ENCODE measurements at regions not wholly inside any gene's neighbourhood (a gene's known extent, or its start where the extent isn't known, plus 50 kb on each side); places are given as distances from the start of the nearest gene placed in this dataset.
"Not testable (repeated sequence)": the region's sequence is repeated elsewhere in the genome, so short reads cannot be mapped to it uniquely, and the experiment has no call there.

DNA sequence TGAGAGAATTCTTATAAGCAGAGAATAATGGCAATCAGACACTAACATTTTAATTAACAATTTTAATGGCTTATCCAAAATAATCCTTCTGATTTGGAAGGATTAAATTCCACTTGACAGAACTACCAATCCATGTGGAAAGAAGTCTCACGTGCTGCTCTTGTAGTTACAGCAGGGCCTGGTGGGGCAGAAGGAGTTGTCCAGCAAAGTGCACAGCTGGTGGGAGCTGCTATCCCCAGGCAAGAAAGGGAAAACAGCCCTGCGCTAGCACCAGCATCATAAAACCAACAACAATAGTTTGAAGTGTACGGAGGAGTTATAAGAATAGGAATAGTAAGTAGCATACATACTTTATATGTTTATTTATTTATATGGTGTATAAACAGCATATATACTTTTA is 127.4 kb upstream of the TRIM2 start:
- DNase-seq (ENCODE audit: low spot score) = no peak

DNA sequence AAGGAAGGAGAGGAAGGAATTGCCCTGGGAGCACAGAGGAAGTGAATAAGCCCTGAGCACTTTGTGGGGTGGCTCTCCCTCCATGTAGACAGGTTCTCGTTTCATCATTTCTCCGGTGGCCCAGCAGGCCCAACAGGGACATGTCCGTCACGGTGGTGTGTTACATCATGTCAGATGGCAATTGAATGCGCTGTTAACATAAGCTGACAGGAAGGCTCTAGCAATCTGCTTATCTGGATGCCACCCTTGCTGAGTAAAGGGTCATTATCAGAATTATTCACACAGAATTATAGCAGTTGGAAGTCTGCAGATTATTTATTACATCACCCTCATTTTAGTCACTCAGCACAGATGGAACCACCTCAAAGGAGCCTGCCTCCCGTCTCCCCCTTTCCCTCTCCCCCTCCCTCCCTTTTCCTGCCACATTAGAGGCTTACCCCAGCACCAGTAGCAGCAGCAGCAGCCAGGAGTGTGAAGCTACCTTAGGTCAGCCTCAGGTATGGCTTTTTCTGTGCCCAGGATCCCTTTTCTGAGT is 124.3 kb upstream of the TRIM2 start:
- DNase-seq (ENCODE audit: low spot score) = no peak

DNA sequence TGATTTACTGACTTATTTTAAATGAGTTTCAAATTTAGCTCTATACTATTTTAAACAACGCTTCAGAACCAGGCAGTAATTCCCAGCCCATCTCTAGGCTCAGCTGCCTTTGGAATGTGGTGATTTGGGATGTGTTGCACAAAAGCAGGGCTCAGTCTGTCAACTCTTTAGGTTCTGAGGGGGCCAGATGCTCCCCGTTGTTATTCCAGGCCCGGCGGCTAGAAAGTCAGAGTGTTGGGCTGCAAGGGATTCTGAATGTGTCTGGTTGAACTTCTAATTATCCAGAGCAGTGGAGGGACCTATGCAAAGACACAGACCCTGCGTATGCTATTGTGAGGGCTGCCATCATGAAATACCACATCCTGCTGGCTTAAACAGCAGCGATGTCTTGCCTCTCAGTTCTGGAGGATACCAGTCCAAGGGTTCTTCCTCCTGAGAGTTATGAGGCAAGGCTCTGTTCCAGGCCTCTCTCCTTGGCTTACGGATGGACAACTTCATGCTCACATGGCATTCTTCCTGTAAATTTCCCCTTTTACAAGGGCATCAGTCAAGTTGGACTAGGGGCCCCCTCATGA is 123.2 kb upstream of the TRIM2 start:
- no peak for DNase-seq (ENCODE audit: low spot score)

DNA sequence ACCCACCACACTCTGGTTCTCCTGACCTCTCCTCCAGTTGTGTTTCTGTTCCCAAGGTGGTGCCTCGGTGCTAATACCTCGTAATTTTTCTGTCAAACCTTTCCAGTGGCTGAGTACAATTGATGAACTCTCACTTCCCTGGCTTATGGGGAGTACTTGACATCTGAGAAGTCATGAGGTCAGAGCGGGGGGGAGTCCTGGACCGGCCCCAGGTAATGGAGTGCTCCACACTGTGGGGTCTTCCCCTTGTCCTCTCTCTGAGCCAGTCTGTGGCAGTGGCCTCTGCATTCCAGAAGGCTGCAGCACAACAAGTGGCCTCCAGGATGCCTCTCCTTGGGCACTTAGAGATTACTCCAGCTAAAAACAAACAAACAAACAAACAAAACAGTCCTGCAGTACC is 122.5 kb upstream of the TRIM2 start:
- no peak for DNase-seq (ENCODE audit: low spot score)

DNA sequence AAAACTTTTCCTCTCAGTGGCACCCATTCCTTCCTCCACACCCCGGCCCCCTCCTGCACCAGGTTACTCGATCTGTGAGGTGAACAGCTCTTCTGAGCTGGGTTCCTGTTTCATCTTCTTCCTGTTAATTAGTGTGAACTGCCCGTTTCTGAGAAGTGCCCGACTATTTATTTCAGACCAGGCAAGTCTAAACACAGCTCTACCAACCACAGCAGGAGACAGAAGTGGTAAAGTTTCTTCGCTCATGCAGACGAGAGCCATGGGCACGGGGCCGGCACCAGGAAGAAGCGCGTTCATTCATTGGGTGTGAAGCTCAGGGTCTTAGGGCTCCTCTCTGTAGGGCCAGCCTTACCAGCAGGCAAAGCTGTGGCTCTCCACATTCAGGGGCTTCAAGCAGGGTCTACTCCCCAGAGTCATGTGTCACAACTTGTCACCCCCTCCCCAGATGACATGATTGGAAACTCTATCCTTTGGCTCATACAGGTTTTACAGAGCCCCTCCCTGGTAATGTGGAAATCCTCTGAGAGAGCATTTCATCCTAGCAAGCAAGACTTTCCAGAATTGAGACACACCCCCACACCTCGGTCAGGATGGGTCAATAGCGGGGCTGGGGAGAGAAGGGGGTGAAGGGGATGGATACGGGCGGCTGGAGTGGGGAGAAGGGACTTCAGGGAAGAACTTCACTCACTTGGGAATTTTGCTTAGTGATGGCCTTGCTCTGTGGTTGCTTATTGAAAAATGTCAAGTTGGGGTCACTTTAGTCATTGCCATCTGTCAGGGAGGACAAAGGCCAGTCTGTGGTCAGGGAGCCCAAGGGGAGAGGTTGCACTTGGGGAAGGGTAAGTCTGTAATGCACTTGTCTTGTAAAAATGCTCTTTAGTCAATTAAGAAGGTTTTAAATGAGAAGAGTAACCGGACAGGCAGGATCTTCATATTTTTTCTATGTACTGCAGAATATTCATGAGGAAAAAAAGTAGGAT is 121.6 kb upstream of the TRIM2 start:
- DNase-seq (ENCODE audit: low spot score) = no peak

DNA sequence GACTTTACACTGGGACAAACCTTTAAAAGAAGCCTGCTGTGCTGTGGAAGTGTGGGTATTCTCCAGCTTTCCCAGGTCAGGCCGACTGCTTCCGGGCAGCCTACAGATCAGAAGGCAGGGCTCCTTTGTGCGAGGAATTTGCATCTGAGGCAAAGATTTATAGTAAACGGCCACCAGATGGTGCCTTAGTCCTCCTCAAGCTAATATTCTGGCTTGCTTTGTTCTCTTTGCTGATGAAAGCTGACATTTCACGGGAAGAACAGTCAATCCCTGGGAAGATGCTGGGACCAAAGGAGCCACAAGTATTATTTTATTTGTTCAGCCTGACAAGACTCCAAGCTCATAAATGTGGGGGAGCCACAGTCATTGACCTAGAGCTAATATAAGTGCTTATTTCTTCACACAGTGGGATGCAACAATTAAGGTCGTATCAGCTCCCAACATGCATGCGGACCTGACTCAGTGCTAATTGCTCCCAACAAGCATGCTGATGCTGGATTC is 120.7 kb upstream of the TRIM2 start:
- peak; percentile 93 for DNase-seq (ENCODE audit: low spot score)

DNA sequence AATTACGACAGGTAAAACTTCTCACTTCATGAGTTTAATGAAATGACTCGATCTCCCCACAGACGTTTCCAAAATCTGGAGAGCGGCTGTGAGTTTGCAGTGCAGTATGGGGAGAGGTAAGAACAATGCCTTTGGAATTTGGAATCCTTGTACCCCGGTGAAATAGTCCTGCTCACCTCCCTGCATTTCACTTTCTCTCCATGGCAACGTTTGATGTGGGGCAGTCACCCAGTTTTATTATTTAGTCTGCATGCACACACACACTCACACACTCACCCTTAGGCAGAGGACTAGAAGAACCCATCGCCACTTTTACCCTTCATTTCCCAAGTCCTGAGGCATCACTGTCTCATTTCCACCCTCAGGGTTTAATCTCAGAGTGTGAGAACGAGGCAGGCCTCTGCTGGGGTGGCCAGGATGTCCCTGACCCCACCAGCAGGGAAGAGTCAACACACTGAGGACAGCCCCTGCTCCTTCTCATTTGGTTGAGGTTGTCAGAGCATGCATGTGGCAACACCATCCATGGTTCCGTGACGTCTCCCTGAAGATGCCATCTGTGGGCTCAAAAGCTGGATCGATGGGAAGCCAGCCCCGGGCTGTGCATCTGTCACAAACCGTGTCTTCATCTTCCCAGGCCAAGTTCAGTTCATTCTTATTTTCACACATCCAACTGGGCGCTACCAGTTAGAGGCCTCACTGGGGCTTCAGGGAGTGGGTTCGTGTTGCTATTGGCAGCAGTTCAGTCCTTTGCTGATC is 119.8 kb upstream of the TRIM2 start:
- DNase-seq (ENCODE audit: low spot score) = no peak

DNA sequence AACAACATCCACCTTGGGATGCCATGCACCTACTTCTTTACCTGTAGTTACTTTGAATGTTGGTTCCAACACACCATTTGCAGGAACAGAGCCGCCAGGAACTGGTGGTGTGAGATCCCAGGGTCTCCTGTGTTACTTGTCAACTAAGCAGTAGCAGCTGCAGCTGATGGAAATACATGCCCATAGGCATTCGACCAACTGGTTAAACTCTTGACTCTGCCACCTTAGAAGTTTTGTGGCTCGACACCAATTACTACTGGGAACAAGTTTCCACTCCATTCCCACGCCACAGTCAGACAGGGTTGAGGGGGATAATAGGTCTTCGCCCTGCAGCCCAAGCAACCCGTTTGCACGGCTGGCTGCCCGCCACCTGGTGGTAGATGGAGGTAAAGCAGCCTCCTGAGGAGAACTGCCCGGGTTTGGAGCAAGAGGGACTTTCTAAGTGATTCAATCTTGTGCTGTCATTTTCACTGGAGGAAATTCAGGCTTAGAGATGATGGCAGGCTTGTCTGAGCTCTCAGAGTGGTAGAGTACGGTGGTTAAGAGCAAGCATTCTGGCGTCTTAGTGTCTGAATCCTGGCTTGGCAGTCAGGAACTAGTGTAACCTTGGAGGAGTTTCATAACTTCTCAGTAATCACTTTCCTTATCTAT is 119.1 kb upstream of the TRIM2 start:
- peak; percentile 79 for DNase-seq (ENCODE audit: low spot score)

DNA sequence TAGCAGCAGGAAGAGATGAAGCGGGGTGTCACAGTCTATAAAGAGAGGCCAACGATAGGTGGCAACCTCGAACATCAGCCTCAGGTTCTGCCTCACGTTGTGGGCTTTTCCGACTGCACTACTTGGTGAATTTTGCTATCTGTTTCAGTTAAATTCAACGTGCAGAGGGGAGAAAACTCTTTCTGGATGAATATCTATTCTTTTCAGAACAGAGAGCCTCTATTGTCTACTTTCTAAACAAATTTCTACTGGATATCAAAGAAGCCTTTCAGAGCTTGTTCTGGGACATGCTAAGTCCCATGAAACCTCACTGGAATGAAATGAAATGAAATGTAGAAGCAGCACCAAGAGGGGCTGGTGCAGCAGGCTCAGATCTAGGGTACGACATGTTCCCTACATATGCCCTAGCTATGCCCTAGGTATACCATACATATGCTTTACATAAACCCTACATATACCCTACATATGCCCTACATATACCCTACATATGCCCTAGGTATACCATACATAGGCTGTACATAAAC is 116.5 kb upstream of the TRIM2 start:
- DNase-seq (ENCODE audit: low spot score) = peak; percentile 89

DNA sequence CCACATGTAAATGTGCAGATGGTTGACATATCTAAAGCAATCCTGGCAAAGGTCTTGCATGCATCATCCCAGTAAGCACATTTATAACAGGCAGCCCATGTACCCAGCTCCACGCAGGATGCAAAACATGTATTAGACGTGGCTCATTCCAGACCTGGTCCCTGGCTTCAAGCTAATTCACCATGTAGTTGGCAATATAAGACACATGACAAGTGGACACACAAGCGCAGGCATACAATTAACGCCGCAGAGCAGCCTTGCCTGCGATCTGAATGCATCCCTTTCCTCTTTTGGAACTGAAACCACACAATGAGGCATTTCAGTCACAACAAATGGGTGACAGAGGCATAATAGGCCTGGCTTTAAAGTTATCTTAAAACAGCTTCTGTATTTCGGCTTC is 114.5 kb upstream of the TRIM2 start:
- DNase-seq (ENCODE audit: low spot score) = peak; percentile 73

DNA sequence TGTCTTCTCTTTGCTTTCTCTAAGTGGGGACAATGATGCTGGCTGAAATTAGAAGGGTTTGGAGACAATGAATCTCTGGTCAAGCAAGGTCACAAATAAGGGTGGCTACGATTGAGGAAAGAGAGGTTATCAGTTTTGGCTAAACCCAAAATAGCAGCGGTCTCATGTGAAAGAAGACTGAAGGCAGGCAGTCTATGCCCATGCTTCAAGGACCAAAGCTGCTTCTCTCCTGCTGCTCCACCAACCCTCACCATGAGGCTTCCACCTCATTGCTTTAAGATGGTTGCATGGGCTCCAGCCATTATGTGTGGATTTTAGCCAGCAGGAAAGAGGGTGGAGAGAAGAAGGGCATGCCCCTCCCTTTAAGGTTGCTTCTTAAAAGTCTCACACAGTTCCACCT is 114.1 kb upstream of the TRIM2 start:
- no peak for DNase-seq (ENCODE audit: low spot score)

DNA sequence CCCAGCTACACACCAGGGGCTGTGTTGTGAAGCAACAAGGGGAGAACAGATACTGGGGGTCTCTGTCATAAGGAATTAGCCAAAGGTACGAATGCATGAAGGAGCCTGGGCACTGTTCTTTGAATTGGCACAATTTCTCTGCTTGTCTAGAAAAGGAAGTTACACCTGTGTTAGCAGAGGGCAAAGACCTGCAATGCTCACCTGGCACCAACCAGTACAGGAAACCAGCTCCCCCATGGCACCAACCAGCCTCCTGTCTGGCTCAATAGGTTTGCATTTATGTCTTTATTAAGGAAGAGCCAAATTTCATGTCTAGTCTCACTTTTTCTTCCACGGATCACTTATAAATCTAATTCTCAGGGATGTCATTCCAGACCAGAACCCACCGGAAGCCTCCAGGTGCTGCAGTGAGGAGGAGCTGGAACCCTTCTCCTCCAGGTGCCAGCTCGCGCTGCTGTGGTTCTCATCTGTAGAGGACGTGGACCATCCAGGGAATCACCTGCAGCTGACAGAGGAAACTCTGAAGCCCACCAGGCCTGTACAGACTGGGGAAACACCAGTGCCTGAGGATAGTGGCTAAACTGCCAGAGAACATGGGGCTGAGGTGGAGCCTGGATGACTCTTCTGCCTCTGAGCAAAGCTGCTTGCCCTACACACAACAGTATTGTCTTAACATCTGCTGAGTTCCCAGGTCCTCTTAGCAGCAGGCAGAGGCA is 113.4 kb upstream of the TRIM2 start:
- no peak for DNase-seq (ENCODE audit: low spot score)

DNA sequence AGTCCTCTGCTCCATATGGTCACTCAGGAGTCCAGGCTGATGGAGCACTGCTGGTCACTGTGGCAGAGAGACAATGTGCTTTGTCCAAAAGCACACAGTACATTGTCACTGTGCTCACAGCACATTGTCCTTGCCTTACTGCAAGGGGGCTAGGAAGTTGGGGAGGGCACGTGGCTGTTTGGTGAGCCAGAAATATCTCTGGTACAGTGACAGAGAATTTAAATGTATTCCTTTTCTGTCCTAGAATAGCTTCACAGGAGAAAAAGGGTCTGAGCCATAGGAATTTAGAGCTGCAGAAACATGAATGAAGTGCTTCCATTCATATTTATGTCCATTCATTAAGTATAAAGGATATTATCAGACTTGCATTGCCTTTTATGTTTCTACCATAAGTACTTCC is 110.8 kb upstream of the TRIM2 start:
- DNase-seq (ENCODE audit: low spot score) = no peak

DNA sequence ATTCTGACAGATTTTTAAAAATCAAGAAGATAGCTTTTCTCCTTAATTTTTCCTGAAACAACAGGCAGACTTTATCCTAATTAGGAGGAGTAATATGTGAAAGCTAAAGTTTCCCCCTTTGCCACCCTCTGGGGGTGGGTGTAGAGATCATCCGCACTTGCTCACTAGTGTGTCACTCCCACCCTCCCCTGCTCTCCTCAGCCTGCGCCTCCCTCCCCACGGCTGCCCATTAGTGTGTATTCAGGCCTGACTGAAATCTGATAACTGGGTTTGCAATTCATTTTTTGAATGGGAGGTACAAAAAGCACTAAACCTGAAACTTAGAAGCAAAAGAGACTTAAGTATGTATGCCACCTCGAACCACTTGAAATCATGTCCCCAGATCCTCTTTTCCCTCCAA is 110.4 kb upstream of the TRIM2 start:
- no peak for DNase-seq (ENCODE audit: low spot score)

DNA sequence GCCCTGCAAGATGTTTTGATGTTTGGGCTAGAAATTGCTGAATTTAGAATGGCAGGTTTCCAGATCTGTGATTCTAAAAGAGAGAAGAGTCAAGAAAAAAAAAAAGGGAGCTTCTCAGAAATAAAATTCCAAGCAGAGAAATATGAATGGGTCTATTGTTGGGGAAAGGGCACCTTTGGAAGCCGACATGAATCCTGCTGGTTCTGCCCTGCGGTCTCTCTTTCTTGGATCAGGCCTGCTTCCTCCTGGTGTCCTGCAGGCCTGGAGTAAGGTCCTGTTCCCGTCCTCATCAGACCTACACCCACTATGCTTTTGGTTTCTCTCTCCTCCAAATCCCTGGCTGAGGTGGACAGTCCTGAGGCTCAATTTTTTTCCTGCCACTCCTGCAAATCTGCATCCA is 109.8 kb upstream of the TRIM2 start:
- DNase-seq (ENCODE audit: low spot score) = no peak

DNA sequence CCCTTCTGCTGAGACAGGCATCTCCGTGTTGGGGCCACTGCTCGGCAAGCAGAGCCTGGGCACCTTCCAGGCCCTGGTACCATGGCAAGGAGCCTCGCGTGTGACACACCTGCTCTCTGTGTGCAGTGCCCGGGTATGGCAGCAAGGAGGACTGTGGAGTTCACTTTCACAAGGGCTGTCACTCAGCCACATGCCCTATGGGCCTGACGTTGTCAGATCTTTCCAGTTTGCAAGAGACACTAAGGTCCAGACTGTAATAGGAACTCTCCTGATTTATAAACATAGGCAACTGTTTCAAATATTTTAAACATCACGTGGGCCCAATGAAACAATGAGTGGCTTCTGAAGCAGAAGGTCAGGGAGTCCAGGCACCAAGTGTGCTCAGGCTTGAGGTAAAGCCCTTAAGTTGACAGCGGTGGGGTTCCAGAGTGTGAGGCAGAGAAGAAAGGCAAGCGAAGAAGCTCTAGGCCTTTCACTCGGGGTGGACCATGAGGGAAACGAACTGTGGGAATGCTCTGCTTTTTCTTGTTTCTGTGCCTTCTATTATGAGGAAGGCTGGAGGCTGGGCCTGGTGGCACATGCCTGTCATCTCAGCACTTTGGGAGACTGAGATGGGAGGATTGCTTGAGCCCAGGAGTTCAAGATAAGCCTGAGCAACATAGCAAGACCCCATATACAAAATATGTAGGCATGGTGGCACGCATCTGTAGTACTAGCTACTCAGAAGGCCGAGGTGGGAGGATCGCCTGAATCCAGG is 108.6 kb upstream of the TRIM2 start:
- DNase-seq (ENCODE audit: low spot score) = no peak

DNA sequence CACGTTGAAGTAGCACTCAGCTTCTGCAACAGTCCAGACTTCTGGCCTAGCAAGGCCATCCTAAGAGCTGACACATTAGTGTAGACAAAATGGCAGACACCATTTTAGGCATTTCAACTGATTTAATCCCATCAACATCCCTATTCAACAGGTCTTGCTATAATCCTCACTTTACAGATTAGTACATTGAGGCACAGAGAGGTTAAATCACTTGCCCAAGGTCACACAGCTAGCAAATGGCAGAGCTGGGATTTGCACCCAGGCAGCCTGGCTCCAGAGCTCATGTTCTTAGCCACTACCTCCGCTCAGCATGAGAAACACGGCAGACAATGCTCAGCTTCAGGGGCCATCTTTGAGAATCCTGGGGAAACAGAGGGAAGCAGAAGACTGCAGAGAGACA is 107.9 kb upstream of the TRIM2 start:
- DNase-seq (ENCODE audit: low spot score) = no peak

DNA sequence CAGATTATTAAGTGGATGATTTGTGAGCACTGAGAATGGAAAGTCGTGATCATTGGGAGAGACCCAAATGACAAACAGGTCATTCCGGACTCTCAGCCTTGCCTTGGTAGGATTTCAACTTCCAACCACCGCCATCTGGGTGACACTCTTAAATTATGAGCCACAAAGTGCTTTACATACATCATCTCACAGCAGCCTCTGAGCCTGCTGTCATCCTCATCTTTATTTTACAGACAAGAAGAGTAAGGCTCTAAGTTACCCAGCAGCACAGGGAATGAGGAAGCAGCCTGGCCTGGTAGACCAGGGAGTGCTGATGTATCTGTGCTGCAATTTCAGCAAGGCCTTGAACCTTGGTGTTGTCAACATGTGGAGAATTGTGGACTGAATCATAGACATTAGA is 105.8 kb upstream of the TRIM2 start:
- DNase-seq (ENCODE audit: low spot score) = no peak

DNA sequence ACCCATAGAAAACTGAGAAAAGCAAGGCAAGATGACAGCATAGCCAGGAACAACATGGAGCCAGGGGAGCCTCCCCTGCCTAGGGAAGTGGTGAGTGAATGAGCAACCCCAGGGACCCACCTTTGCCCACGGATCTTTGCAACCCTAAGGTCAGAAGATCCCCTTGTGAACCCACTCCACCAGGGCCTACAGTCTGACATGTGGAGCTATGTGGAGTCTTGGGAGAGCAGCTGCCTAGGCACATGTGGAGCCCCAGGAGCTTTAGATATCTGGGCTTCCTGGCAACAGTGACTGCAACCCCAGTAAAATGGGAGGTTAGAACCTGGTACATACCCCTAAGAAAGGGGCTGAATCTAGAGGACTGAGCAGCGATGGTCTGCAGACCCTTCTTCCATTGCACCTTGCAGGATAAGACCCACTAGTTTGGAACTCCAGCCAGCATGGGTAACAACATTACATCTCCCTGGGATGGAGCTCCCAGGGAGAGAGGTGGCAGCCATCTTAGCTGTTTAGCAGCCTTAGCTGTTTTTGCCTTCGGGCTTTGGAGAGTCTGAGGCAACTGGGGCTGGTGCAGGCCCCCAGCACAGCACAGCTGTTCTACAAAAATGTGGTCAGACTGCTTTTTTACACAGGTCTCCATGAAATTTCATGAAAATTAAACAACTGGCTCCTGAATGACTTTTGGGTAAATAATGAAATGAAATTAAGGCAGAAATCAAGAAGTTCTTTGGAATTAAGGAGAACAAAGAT is 104.7 kb upstream of the TRIM2 start:
- DNase-seq (ENCODE audit: low spot score) = no peak

DNA sequence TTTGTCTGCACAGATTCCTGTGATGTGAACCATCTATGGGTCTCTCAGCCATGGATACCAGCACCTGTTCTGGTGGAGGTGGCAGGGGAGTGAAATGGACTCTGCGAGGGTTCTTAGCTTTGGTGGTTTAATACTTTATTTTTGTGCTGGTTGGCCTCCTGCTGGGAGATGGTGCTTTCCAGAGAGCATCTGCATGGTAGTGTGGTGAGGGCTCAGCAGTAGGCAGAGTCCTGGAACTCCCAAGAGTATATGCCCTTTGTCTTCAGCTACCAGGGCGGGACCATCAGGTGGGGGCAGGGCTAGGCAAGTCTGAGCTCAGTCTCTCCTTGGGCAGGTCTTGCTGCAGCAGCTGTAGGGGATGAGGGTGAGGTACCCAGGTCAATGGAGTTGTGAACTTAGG is 97.5 kb upstream of the TRIM2 start:
- not testable (repeated sequence) for DNase-seq (ENCODE audit: low spot score)

Measured in globus pallidus (tissue), 1 donor.